Esophagus mucosa (tissue), 1 donor: ENCODE measurements at regions not wholly inside any gene's neighbourhood (a gene's known extent, or its start where the extent isn't known, plus 50 kb on each side); places are given as distances from the start of the nearest gene placed in this dataset.
"Not testable (repeated sequence)": the region's sequence is repeated elsewhere in the genome, so short reads cannot be mapped to it uniquely, and the experiment has no call there.

Experiments used
- ATAC-seq: fragments of 200-7000 bp; cut with Tn5 transposase; one replicate; pipeline ENCODE4 v1.9.1; 2020
- donor health status: DM: yes; HTN: yes; CAD: no.

DNA sequence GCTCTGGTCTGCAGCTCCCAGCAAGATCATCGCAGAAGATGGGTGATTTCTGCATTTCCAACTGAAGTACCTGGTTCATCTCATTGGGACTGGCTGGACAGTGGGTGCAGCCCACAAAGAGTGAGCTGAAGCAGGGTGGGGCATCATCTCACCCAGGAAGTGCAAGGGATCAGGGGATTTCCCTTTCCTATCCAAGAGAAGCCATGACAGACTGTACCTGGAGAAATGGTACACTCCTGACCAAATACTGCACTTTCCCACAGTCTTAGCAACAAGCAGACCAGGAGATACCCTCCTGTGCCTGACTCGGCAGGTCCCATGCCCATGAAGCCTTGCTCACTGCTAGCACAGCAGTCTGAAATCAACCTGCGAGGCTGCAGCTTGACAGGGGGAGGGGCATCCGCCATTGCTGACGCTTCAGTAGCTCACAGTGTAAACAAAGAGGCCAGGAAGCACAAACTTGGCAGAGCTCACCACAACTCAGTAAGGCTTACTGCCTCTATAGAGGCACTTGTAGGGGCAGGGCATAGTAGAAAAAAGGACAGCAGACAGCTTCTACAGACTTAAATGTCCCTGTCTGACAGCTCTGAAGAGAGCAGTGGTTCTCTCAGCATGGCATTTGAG, 60.5 kb downstream of the AREG start:
- peak; percentile 79 for ATAC-seq

DNA sequence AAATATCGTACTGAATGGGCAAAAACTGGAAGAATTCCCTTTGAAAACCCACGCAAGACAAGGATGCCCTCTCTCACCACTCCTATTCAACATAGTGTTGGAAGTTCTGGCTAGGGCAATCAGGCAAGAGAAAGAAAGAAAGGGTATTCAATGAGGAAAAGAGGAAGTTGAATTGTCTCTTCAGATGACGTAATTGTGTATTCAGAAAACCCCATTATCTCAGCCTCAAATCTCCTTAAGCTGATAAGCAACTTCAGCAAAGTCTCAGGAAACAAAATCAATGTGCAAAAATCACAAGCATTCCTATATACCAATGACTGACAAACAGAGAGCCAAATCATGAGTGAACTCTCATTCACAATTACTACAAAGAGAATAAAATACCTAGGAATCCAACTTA, 64.4 kb downstream of the AREG start:
- not testable (repeated sequence) for ATAC-seq

DNA sequence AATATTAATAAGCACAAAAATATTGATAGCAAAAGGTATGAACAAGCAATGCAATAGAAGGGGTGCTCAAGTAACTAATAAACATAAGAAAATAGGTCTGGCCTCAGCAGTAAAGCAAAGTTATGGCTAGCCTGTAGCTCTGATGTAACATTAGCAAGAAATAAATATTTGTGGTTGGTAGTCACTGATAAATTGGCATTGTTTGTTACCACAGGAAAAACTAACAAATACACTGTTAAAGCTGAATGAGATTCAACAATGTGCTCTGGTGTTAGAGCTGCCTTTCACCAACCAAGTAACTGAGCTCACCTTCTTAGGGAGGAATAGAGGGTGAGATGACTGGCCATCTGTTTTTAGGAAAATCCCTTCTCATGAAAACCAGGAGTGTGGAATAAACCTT, 71.4 kb downstream of the AREG start:
- ATAC-seq = no peak

DNA sequence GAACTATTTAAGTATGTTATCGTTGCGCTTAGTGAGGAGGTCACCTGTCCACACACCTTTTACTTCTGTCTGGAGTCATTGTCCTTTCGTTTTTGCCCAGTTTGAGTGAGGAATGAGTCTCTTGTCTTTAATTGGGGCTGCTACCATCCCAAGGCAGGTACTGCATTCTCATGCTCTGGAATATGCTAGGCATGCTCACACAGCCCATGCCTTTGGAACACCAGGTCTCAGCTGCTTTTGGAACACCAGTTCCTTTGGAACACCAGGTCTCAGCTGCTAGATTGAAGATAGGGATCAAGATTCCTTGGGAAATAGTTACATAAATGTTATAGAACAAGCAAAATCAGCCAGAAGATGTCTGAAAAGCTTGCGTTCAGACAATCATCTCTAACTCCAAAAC, 73.1 kb downstream of the AREG start:
- no peak for ATAC-seq

DNA sequence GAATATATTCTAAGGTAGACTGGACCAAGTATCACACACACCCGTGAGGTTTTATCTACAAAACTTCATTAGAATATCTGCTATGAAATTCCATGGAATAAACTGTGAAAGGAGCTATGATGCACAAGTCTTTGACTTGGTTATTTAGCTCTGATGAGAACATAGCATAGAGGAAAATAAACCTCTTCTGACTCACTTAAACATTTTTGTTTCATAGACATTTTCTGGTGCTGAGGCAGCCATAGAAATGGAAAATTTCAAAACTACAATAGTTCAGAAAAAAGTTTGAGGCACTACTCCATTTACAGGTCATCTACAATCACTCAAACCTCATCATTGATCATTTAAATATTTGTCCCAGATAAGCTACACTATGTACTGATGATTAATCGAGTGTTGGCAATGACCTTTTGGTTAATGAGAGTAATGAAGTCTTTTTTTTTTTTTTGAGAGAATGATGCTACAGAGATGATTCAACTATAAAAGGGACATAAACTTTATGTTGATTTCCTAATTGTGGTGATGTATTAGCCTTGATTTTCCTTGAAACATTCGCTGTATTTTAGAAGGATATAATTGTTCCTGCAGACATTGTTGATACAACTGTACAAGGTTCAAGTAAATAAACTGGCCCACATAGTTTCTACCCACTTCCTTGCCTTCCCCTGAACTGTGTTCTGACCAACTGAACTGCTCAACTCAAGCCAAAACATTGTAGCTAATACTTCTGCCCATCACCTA, 77.5 kb downstream of the AREG start:
- ATAC-seq = no peak

DNA sequence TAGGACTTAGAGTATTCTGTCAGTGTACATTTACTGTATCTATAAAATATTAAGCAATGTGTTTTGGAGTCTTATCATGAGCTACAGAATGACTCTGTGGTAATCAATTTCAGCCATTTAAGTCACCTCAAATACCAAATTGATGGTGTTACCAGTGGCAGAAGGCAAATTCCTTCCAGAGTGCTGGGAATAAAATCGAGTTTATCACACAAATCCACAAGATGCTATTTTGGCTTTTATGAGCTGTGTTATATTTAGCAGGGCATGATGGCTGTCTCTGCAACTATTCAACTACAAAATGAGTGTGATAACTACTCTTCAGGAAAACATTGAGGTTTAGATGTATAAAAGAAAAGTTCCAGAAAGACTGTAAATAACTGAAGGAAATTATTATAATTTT, 78.2 kb downstream of the AREG start:
- no peak for ATAC-seq

DNA sequence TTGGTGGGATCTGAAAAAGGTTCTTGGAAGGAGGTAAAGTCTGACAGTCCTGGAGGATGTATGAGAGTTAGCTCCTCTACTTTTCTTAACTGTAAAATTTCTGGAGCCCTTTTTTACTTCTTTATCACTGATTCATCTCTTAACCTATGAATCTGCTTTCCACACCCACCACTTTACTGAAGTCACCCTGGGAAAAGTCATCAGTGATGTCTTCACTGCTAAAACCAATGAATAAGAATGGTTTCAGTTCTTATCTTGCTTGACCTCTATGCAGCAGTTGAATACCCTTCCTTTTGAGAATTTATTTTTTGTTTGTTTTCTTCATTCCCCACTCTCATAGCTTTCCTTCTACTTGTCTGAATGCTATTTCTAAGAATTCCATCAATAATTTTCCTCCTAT, 80.0 kb downstream of the AREG start:
- no peak for ATAC-seq

DNA sequence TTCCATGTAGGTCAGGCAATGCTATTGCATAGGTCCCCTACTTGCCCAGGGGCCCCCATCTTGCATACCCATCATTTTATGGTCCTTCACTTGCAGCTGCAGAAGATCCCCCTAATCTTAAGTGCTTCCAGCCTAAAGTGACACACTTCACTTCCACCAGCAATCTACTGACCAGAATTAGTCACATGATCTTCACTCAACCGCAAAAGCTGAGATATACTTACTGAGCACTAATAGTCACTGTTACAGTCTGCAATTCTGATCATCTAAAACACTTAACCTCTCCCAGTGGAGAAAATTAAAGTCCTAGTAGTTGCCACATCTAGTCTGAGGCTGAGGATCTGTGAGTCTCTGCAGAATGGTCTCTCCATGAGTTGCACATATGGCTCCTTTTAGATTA, 82.1 kb downstream of the AREG start:
- ATAC-seq = no peak

DNA sequence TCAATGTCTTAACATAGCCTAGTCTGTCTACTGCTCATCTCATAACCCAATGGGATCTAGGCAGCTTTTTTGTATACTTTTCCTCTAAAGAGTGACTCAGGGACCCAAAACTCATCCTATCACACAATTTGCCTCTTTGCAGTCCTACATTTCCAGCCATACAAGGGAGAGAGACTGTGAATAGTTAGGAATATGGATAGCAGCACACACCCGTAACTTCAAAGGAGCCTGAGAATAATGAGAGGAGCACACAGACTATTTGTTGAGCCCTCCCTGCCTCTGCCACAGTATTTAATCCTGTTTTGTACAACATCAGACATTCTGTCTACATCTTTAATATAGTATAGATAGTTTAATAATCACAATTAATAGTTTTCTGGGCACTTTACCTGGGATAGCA, 83.2 kb downstream of the AREG start:
- no peak for ATAC-seq

DNA sequence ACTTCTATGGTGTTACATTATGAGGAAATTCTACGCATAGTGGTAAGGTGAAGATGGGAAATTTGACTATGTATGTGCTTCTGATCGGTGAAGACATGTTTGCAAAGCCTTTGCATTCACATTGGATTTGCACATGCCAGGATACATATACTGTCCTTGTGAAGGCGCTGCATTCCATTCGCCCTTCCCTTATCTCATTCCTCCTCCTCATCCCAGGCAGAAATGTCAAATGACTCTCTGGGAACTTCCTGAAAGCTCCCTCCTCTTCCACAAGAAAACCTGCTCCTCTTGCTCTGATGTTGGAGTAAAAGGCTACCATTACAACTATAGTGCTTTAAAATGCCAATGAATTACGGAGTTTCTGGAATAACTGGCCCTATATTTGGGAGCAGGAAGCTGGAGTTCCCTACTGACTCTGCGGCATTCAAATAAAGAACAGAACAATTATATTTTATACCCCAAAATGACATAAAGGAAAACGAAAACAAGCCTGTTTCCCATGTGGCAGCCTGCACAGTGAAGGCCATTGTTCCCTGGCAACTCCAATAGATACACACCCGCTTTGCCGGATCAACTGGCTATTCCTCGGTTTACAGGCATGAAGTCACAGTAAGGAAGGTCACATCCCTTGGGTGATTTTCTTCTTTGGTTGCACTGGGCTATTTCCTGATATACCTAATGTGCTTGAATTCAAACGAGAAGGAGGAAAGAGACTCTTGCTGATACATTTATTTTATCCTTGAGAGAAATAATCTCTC, 84.5 kb downstream of the AREG start:
- ATAC-seq = peak; percentile 81

DNA sequence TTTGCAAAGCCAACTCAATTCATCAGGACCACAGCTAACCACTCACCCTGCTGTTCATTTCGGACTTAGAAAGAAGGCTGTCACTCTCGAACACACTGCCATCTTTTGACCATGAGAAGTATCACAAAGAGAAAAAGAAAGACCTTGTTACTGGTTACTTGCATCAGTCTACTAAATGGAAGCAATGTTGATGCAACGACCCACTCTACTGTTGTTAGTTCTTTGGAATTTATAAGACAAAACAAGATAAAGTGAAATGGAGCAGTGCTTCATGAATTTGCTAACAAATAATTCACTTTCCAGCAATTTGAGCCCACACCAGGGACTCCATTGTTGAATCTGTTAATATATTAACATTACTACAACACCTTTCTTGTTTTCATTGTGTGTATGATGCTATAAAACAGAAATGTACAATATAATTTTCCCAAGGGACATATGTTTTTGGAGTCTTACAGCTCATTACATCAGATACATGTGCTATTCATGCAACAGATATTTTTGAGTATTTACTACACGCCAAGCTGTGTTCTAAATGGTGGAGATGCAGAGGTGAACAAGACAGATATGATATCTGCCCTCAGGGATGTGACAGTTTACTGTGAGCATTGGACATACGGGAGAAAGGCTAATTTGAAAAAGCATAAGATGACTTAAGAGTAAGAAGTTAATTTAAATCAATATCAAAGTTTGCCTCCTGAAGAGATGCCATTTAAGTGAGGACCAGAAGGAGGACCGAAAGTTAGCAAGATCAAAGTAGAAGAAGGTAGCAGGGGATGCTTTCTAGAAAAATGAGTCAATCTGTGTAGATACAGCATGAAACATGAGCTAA, 87.2 kb downstream of the AREG start:
- peak; percentile 71 for ATAC-seq

DNA sequence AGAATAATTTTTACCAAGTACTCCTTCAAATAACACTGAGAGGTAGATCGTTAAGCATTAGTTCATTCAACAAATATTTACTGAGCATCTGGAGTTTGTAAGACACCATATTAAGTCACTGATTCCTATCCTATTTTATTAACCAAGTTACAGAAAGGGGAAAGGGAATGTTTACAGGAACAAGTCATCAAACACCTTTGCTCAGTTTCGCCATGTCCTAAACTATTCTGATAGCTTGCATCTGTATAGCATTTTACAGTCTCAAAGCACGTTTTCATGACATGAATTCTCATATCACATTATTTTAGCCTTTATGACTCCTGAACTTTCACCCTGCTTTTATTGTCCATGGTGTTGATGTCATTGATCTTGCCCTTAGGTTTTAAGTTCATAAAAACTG, 89.2 kb downstream of the AREG start:
- ATAC-seq = no peak

DNA sequence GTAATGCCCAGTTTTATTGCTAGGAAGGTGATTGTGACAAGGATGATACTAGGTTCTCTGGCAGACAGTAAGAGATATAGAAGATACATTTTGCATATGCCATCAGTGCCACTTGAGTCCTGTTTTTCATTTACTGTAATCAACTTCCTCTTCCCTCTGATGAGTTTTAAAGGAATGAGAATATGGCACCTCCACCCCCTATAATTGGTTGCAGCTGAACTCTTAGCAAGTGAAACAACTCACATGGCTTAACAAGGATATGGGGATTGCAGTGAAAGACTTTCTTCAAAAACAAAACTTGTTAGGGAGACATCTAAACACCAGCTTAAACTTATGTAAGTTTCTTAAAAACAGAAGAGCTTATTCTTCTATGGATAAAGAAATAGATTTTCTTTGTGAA, 90.0 kb downstream of the AREG start:
- ATAC-seq = no peak

DNA sequence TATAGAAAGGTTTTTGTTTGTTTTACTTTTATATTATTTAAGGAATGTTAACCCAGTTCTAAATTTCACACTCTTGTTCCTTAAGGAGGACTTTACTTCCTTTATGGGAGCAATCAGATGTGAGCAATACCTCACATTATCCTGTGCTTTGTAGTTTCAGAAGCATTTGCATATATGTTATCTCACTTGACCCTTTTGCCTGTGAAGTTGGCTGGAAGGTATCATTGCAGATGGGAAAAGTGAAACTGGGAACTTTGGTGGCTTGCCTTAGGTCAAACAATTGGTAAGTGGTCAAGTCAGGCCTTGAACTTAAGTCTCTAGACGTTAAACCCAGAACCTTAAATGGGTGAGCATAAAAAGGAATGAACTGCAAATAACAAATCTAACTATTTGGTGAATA, 90.6 kb downstream of the AREG start:
- ATAC-seq = no peak

DNA sequence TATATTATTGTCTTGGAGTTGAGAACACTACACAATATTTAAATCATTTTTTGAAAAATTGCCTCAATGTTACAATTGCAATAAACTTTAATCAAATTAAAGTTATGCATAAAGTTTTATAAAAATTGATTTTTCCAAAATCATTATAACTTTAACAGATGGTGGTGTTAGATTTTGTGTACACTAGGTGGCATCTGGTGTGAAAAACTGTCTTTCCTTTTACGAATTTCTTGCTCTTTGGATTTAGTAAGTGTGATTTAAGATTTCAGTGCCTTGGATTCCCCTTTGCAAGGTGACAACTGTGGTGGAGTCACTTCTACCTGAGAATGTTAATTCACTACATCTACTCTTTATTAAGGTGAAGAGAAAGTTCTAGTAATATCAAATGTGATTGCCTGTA, 91.6 kb downstream of the AREG start:
- ATAC-seq = no peak

DNA sequence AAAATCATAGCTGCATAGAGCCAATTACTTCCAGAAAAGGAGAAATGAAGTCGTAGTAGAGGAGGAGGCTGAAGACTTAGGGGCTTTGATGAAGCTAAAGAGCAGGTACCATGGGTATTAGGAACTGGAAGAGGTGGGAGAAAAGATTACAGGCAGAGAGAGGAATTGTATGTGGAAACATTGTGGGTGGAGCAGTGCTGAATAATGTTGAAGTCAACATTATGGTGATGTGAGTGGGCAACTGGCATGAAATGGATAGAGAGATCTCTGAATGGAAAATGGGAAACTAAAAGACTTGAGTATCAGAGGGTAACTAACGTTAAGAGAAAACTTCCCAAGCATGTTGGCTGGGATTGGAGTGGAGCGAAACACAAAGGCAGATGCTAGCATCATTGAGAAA, 92.5 kb downstream of the AREG start:
- no peak for ATAC-seq

DNA sequence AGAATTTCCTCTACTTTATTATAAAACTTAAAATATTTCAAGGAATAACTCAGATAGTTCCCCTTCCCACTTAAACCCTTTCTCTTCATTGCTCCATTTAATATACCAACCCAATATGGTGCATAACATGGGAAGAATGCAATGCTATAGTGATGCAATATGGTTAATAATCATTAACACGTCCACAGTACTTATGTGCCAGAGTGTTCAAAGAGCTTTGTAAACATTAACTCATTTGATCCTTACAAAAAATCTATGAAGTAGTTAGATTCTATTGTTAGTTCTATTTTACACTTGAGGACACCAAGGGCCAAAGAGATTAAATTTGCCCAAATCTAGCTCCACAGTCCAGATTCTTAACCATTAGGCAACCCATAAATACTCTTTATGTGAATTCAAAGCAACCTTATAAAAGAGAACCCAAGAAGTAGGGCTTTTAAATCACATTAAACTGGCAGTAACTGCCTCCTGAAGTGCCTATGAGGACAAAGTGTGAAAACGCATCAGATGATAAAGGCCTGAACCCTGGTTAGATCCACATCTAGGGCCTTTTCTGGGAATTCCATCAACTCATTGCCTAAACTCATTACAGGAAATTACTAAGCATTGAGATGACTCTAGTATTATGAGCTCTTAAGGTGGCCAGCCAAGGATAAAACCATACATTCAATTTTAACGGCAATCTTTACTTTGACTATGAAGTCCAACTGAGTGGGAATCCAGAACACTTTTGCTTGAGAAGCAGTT, 94.3 kb downstream of the AREG start:
- peak; percentile 66 for ATAC-seq

DNA sequence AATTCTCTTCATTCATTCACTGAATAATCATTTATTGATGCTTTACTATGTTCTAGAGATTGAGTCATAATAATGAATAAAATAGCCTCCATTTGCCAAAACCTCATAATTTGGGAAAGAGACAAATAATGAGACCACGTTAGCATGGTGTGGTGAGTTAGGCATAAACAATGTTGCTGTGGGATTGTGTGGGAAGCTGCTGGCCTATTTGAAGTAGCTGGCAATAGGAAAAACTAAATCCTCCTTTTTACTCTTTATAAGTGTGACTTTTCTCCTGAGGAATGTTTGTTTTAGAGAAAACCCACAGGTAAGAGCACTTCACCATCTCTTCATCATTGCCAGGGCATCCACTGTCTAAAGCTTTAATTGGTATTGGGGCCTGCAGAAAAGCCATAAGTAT, 95.3 kb downstream of the AREG start:
- no peak for ATAC-seq

DNA sequence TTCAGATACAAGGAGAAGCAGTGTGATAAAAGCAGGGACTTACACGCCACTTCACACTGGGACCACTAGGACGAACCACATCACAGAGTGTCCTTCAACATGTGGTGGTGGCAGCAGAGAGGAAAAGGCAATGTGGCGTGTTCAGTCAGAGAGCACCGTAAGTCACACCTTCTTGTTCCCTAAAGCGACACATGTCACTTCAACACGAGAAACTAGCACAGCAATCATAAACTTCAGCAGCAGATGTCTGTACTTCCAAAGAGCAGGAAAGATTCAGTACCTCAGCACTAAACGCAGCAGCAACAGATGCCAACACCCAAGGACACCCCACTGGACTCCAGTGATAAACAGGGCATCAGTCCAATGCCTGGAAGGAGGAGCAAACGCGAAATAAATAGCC, 96.7 kb downstream of the AREG start:
- ATAC-seq = no peak

DNA sequence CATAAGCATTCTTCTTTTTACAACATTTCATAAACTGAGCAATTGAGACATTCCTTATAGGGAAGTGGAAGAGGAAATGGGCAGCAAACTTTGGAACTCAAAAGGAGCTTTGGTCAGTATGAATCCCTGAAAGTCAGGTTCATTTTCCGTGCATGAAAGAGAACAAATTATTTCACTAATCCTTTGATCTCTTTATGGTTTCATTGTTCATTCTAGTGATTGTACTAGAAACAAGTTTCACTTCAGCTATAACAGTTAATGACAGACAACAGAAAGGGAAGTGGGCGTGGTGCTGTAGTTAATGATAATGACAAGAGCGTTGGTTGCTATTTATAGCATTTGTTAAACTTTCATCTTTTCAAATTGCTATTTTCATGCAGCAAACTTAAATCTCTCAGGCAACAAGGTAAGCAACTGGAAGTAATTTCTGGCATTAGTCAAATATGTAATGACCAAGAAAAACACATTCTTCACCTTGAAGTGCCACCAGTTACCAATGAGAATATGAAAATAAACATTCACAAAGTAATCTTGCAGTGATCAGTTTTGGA, 98.4 kb downstream of the AREG start:
- peak; percentile 52 for ATAC-seq

DNA sequence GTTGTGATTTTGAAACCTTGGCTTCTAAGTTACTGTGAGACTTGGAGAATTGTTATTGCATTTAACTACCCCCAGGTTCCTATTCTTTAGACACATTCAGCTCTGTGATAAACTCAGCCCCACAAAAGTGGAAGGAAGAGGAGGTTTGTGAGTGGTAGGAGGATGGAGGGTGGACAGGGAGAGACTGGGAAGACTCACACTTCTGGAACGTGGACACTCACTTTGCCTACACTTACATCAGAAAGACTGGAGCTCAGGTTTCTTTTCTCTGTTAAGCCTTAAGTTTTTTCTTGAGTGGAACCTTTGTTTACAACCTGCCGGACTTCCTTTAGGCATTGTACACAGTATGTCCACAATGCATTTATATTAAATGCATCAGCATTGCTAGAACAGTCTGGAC, 99.0 kb downstream of the AREG start:
- ATAC-seq = no peak
